Hepatocyte (in vitro differentiated cells): ENCODE measurements at regions not wholly inside any gene's neighbourhood (a gene's known extent, or its start where the extent isn't known, plus 50 kb on each side); places are given as distances from the start of the nearest gene placed in this dataset.
"Not testable (repeated sequence)": the region's sequence is repeated elsewhere in the genome, so short reads cannot be mapped to it uniquely, and the experiment has no call there.

Source experiments
- DNase-seq: peaks from one replicate; pipeline ENCODE4 v3.0.0-alpha.2; 2016; ENCODE audit warnings: low spot score
- H2AFZ ChIP-seq: fragments of 200-600 bp; sonication (generic); 2 replicates; pipeline ENCODE4 v1.6.0; 2016; ENCODE audit warnings: antibody characterized with exemption, mild to moderate bottlenecking
- H3K27ac ChIP-seq: fragments of 200-600 bp; sonication (generic); 2 replicates; pipeline ENCODE4 v1.5.1; 2016; ENCODE audit warnings: mild to moderate bottlenecking
- H3K27me3 ChIP-seq: fragments of 200-600 bp; sonication (generic); 2 replicates; pipeline ENCODE4 v1.6.1; 2016
- H3K36me3 ChIP-seq: fragments of 200-600 bp; sonication (generic); replicated peaks from 2 replicates; pipeline ENCODE4 v1.5.1; 2016; ENCODE audit warnings: low read depth; ENCODE audit not compliant: insufficient read depth
- H3K4me1 ChIP-seq: fragments of 200-600 bp; sonication (generic); 2 replicates; pipeline ENCODE4 v1.5.1; 2016; ENCODE audit warnings: mild to moderate bottlenecking, moderate library complexity; ENCODE audit not compliant: insufficient read depth
- H3K4me2 ChIP-seq: fragments of 200-600 bp; sonication (generic); 2 replicates; pipeline ENCODE4 v1.6.0; 2016
- H3K4me3 ChIP-seq: fragments of 200-600 bp; sonication (generic); 2 replicates; pipeline ENCODE4 v1.5.1; 2016; ENCODE audit warnings: mild to moderate bottlenecking
- H3K79me2 ChIP-seq: fragments of 200-600 bp; sonication (generic); 2 replicates; pipeline ENCODE4 v1.6.0; 2017; ENCODE audit warnings: mild to moderate bottlenecking
- H3K9me2 ChIP-seq: fragments of 200-600 bp; sonication (generic); replicated peaks from 2 replicates; pipeline ENCODE4 v1.6.0; 2017; ENCODE audit warnings: mild to moderate bottlenecking; ENCODE audit not compliant: insufficient read depth
- H3K9me3 ChIP-seq: fragments of 200-600 bp; sonication (generic); 2 replicates; pipeline ENCODE4 v1.5.1; 2016; ENCODE audit warnings: low read depth, mild to moderate bottlenecking
- H4K20me1 ChIP-seq: fragments of 200-600 bp; sonication (generic); 2 replicates; pipeline ENCODE4 v1.6.0; 2016; ENCODE audit warnings: mild to moderate bottlenecking; ENCODE audit not compliant: insufficient read depth, poor library complexity, severe bottlenecking
- CTCF ChIP-seq: fragments of 200-600 bp; sonication (generic); IDR thresholded peaks from 2 replicates; pipeline ENCODE4 v1.5.1; 2016; ENCODE audit warnings: antibody characterized with exemption, mild to moderate bottlenecking; ENCODE audit not compliant: poor library complexity
- EZH2 ChIP-seq: fragments of 200-600 bp; sonication (generic); IDR thresholded peaks from 2 replicates; pipeline ENCODE4 v1.6.1; 2016; ENCODE audit warnings: antibody characterized with exemption, mild to moderate bottlenecking, borderline replicate concordance
- EZH2phosphoT487 ChIP-seq: fragments of 200-600 bp; sonication (generic); IDR thresholded peaks from one replicate; pipeline ENCODE4 v1.6.1; 2018; ENCODE audit warnings: antibody characterized with exemption, mild to moderate bottlenecking, low read depth, moderate library complexity; ENCODE audit not compliant: unreplicated experiment, severe bottlenecking
- WGBS: methylation state at CpG from one replicate; pipeline ENCODE4 v1.1.6; 2016; ENCODE audit warnings: low lambda C conversion rate; ENCODE audit errors: missing lambda C conversion rate; 5-methylcytosine and 5-hydroxymethylcytosine counted together

DNA sequence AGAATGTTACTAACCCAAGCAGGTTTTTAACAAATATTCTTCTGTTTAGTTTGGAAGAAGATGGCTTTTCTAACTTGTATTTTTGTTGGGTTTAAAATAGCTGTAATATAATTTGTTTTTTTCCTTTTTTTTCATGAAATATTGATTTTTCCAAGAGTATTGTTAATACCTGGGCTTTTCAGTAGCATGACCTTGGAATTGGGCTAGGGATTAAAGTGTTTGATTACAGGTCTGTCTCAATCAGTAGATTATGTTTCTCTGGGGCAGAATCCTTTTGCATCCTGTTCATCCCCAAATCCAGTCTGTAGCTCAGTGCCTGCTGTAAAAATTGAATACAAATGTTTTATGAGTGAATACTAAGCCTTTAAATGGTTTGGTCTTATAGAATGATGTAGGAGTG is 479.8 kb downstream of the RAPGEF2 start:
- no peaks in the 10 kb centered on the region for H3K79me2 ChIP-seq
- TF ChIP-seq EZH2phosphoT487 = no peak

GRCh38 chr4:159592898-159593556 is 490.1 kb downstream of the RAPGEF2 start:
- TF ChIP-seq EZH2phosphoT487 (no peak), CTCF (no peak), EZH2 (no peak)
- 59% methylated on average over 2 of the region's 2 CpGs for WGBS
- H3K4me2 ChIP-seq = no peak overlapping the region

More for the DNA sequence above, 479.8 kb downstream of the RAPGEF2 start:
- Histone ChIP-seq H3K4me2 (no peak overlapping the region), H3K9me2 (no peaks in the 10 kb centered on the region), H3K27me3 (no peaks in the 10 kb centered on the region), H3K36me3 (no peaks in the 10 kb centered on the region), H4K20me1 (no peaks in the 10 kb centered on the region), H2AFZ (no peak overlapping the region), H3K4me3 (no peak overlapping the region), H3K9me3 (no peaks in the 10 kb centered on the region), H3K4me1 (no peaks in the 10 kb centered on the region), H3K27ac (no peak overlapping the region)
- no peak for DNase-seq

DNA sequence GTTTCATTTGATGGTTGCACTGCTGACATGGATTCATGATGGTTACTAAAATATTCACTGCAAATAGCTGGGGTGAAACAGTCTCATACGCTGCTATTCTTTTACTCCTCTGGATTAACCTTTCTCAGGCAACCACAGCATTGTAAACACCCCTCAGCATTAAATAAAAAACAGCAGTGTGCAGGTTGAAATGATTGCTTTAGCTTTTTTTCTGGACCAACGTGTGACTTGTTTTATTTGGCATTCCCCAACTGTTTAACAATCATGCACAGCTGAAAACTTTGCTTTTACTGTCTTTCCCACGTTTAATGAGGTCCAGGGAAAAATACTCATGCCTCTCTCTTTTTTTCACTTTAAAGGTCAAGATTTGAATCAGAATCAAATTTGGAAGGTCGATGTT is 490.8 kb downstream of the RAPGEF2 start:
- Histone ChIP-seq H2AFZ (no peak overlapping the region), H4K20me1 (no peaks in the 10 kb centered on the region), H3K9me2 (no peaks in the 10 kb centered on the region), H3K27ac (no peak overlapping the region), H3K9me3 (no peaks in the 10 kb centered on the region), H3K36me3 (no peaks in the 10 kb centered on the region), H3K27me3 (no peaks in the 10 kb centered on the region), H3K79me2 (no peaks in the 10 kb centered on the region), H3K4me2 (no peak overlapping the region), H3K4me1 (no peaks in the 10 kb centered on the region), H3K4me3 (no peak overlapping the region)
- no peak for TF ChIP-seq EZH2phosphoT487
- no peak for TF ChIP-seq CTCF
- no peak for TF ChIP-seq EZH2
- no peak for DNase-seq
- 30% methylated on average over 4 of the region's 4 CpGs for WGBS

More at GRCh38 chr4:159592898-159593556, 490.1 kb downstream of the RAPGEF2 start:
- Histone ChIP-seq H2AFZ (no peak overlapping the region), H4K20me1 (no peaks in the 10 kb centered on the region), H3K4me3 (no peak overlapping the region), H3K9me3 (no peaks in the 10 kb centered on the region), H3K79me2 (no peaks in the 10 kb centered on the region), H3K36me3 (no peaks in the 10 kb centered on the region), H3K4me1 (no peaks in the 10 kb centered on the region), H3K27me3 (no peaks in the 10 kb centered on the region), H3K9me2 (no peaks in the 10 kb centered on the region), H3K27ac (no peak overlapping the region)
- no peak for DNase-seq

- Histone ChIP-seq H3K9me2 (no peaks in the 10 kb centered on the region), H3K27ac (no peak overlapping the region), H4K20me1 (no peaks in the 10 kb centered on the region)
These were observed 491.7 kb downstream of the RAPGEF2 start for GRCh38 chr4:159594576-159594975.

GRCh38 chr4:159595101-159595500 is 492.2 kb downstream of the RAPGEF2 start:
- H3K36me3 ChIP-seq, H3K9me2 ChIP-seq, H3K4me3 ChIP-seq, DNase-seq, H3K27ac ChIP-seq, H3K4me1 ChIP-seq, H3K9me3 ChIP-seq, H3K4me2 ChIP-seq, H3K79me2 ChIP-seq, H3K27me3 ChIP-seq, H2AFZ ChIP-seq, H4K20me1 ChIP-seq: not testable (repeated sequence)
- 60% methylated on average over 4 of the region's 4 CpGs for WGBS

More at GRCh38 chr4:159594576-159594975, 491.7 kb downstream of the RAPGEF2 start:
- Histone ChIP-seq H3K9me3 (no peaks in the 10 kb centered on the region), H3K4me1 (no peaks in the 10 kb centered on the region), H2AFZ (no peak overlapping the region), H3K36me3 (no peaks in the 10 kb centered on the region), H3K4me3 (no peak overlapping the region), H3K27me3 (no peaks in the 10 kb centered on the region), H3K4me2 (no peak overlapping the region), H3K79me2 (no peaks in the 10 kb centered on the region)
- WGBS = 48% methylated on average over 2 of the region's 2 CpGs
- no peak for DNase-seq
- TF ChIP-seq CTCF = no peak
- TF ChIP-seq EZH2phosphoT487 = no peak
- TF ChIP-seq EZH2 = no peak
